ENCODE measurements at regions not wholly inside any gene's neighbourhood (a gene's known extent, or its start where the extent isn't known, plus 50 kb on each side); places are given as distances from the start of the nearest gene placed in this dataset.

GRCh38 chr15:45827275-45827674 is 192.4 kb downstream of the SQOR start:
- Histone ChIP-seq H3K4me1 (no peaks in the 10 kb centered on the region), H3K27ac (no peak overlapping the region), H3K27me3 (no peaks in the 10 kb centered on the region), H3K9me3 (no peaks in the 10 kb centered on the region), H3K36me3 (no peaks in the 10 kb centered on the region), H3K4me3 (replicated peaks in 1 of 3) (no peak overlapping the region)
- TF ChIP-seq POLR2A (IDR thresholded peaks at IDR 0.05) = no peak
- TF ChIP-seq, protein P1, sequence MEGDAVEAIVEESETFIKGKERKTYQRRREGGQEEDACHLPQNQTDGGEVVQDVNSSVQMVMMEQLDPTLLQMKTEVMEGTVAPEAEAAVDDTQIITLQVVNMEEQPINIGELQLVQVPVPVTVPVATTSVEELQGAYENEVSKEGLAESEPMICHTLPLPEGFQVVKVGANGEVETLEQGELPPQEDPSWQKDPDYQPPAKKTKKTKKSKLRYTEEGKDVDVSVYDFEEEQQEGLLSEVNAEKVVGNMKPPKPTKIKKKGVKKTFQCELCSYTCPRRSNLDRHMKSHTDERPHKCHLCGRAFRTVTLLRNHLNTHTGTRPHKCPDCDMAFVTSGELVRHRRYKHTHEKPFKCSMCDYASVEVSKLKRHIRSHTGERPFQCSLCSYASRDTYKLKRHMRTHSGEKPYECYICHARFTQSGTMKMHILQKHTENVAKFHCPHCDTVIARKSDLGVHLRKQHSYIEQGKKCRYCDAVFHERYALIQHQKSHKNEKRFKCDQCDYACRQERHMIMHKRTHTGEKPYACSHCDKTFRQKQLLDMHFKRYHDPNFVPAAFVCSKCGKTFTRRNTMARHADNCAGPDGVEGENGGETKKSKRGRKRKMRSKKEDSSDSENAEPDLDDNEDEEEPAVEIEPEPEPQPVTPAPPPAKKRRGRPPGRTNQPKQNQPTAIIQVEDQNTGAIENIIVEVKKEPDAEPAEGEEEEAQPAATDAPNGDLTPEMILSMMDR (IDR thresholded peaks at IDR 0.05) = no peak
- intact Hi-C loops (cut with DNase I) = no loop called here
- WGBS, 2 donors = 53 to 57% methylated on average over 4 of the region's 4 CpGs
- DNase-seq = no peak

GRCh38 chr15:45827766-45828165 is 192.9 kb downstream of the SQOR start:
- Histone ChIP-seq H3K4me1 (no peaks in the 10 kb centered on the region), H3K9me3 (no peaks in the 10 kb centered on the region), H3K27ac (no peak overlapping the region), H3K4me3 (replicated peaks in 1 of 3) (no peak overlapping the region), H3K36me3 (no peaks in the 10 kb centered on the region), H3K27me3 (no peaks in the 10 kb centered on the region)
- DNase-seq = no peak
- TF ChIP-seq, protein P1 (IDR thresholded peaks at IDR 0.05) = no peak
- TF ChIP-seq POLR2A (IDR thresholded peaks at IDR 0.05) = no peak
- intact Hi-C loops (cut with DNase I) = no loop called here
- WGBS, 2 donors = 83 to 86% methylated on average over 4 of the region's 4 CpGs

- DNase-seq = no peak
- no peak overlapping the region for H3K4me3 ChIP-seq (replicated peaks in 1 of 3)
- TF ChIP-seq POLR2A (IDR thresholded peaks at IDR 0.05) = no peak
- TF ChIP-seq, protein P1 (IDR thresholded peaks at IDR 0.05) = no peak
- intact Hi-C loops (cut with DNase I) = no loop called here
- no peaks in the 10 kb centered on the region for H3K4me1 ChIP-seq
- 79 to 89% methylated on average over 5 to 13 of the region's 15 CpGs for WGBS, 2 donors
- no peaks in the 10 kb centered on the region for H3K27me3 ChIP-seq
- H3K36me3 ChIP-seq = no peaks in the 10 kb centered on the region
- H3K27ac ChIP-seq = no peak overlapping the region
- H3K9me3 ChIP-seq = no peaks in the 10 kb centered on the region
Observed at GRCh38 chr15:45829336-45830153, 194.7 kb downstream of the SQOR start.

DNA sequence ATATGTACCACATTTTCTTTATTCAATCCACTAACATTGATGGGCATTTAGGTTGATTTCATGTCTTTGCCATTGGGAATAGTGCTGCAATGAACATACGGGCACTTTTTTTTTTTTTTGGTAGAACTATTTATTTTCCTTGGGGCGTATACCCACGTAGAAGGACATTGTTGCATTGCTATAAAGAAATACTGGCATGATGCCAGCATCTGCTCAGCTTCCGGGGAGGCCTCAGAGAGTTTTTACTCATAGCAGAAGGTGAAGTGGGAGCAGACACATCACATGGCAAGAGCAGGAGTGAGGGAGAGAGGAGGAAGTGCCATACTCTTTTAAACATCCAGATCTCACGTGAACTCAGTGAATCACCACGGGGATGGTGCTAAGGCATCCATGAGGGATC is 197.0 kb downstream of the SQOR start:
- intact Hi-C loops (cut with DNase I) = no loop called here
- Histone ChIP-seq H3K27me3 (no peaks in the 10 kb centered on the region), H3K36me3 (no peaks in the 10 kb centered on the region), H3K4me1 (no peaks in the 10 kb centered on the region), H3K27ac (no peak overlapping the region), H3K4me3 (replicated peaks in 1 of 3) (no peak overlapping the region), H3K9me3 (no peaks in the 10 kb centered on the region)
- no peak for TF ChIP-seq POLR2A (IDR thresholded peaks at IDR 0.05)
- TF ChIP-seq, protein P1 (IDR thresholded peaks at IDR 0.05) = no peak
- 61 to 67% methylated on average over 6 of the region's 6 CpGs for WGBS, 2 donors
- no peak for DNase-seq

GRCh38 chr15:45834622-45835021 is 199.8 kb downstream of the SQOR start:
- TF ChIP-seq, protein P1 (IDR thresholded peaks at IDR 0.05) = no peak
- TF ChIP-seq POLR2A (IDR thresholded peaks at IDR 0.05) = no peak
- Histone ChIP-seq H3K36me3 (no peaks in the 10 kb centered on the region), H3K27ac (no peak overlapping the region), H3K9me3 (no peaks in the 10 kb centered on the region), H3K4me1 (no peaks in the 10 kb centered on the region), H3K27me3 (no peaks in the 10 kb centered on the region), H3K4me3 (replicated peaks in 1 of 3) (no peak overlapping the region)
- WGBS, 2 donors = 83 to 93% methylated on average over 3 of the region's 3 CpGs
- intact Hi-C loops (cut with DNase I) = no loop called here
- no peak for DNase-seq

Data from thyroid gland (tissue), 4 donors.